ENCODE measurements at regions not wholly inside any gene's neighbourhood (a gene's known extent, or its start where the extent isn't known, plus 50 kb on each side); places are given as distances from the start of the nearest gene placed in this dataset.

DNA sequence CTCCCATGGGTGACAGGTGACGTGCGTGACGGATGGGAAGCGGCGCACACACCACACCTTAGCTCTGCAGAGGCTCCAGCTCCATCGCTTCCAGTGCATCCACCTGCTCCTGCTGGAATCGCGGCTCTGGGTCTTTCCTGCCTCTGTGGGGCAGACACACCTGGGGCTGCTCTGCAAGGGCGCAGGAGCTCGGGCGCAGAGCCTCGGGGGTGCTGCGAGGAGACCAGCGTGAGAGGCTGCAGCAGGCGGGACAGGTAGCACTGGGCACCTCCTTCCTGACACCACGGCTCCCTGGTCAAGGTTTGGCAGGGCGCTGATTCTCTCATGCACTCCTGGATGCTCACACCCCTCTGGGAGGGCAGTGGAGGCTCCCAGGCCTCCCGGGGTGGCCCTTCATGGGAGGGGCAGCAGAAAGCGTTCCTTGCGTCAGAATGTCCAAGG, 1494.3 kb downstream of the BRD1 start:
- TF ChIP-seq, protein P1, sequence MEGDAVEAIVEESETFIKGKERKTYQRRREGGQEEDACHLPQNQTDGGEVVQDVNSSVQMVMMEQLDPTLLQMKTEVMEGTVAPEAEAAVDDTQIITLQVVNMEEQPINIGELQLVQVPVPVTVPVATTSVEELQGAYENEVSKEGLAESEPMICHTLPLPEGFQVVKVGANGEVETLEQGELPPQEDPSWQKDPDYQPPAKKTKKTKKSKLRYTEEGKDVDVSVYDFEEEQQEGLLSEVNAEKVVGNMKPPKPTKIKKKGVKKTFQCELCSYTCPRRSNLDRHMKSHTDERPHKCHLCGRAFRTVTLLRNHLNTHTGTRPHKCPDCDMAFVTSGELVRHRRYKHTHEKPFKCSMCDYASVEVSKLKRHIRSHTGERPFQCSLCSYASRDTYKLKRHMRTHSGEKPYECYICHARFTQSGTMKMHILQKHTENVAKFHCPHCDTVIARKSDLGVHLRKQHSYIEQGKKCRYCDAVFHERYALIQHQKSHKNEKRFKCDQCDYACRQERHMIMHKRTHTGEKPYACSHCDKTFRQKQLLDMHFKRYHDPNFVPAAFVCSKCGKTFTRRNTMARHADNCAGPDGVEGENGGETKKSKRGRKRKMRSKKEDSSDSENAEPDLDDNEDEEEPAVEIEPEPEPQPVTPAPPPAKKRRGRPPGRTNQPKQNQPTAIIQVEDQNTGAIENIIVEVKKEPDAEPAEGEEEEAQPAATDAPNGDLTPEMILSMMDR (IDR thresholded peaks at IDR 0.05), result no peak
- no peak for TF ChIP-seq POLR2A (IDR thresholded peaks at IDR 0.05)

Measured in heart left ventricle (tissue), 13 donors.